ENCODE measurements at regions not wholly inside any gene's neighbourhood (a gene's known extent, or its start where the extent isn't known, plus 50 kb on each side); places are given as distances from the start of the nearest gene placed in this dataset.

- POLR2A ChIA-PET: no interaction called here
- no peaks in the 10 kb centered on the region for H3K79me2 ChIP-seq (ENCODE audit: control insufficient read depth, insufficient read depth, low read length)
- H2AFZ ChIP-seq (ENCODE audit: insufficient read depth, low read depth, low read length, poor library complexity, severe bottlenecking): no peak overlapping the region
- no peak overlapping the region for H3K27ac ChIP-seq (ENCODE audit: low read length in 2 of 2)
- Mint-ChIP-seq H3K27me3 (peaks cover 8% of the 10 kb centered on the region), H3K4me1 (no peaks in the 10 kb centered on the region), H3K27ac (no peak overlapping the region), H3K9me3 (ENCODE audit: insufficient read depth) (no peaks in the 10 kb centered on the region), H3K4me3 (no peak overlapping the region)
- H4K20me1 ChIP-seq (ENCODE audit: control insufficient read depth, insufficient read depth, low read length, poor library complexity, severe bottlenecking): no peaks in the 10 kb centered on the region
- H3K4me1 ChIP-seq (ENCODE audit: control insufficient read depth in 2 of 2, insufficient read depth in 2 of 2, low read length in 2 of 2): no peaks in the 10 kb centered on the region
- H3K9me3 ChIP-seq (ENCODE audit: control extremely low read depth in 1 of 3, control insufficient read depth in 2 of 3, insufficient read depth in 1 of 3, low read length in 2 of 3): no peaks in the 10 kb centered on the region
- CTCF ChIA-PET: no interaction called here
- H3K9ac ChIP-seq (ENCODE audit: low read length): no peak overlapping the region
- no peak overlapping the region for H3K4me2 ChIP-seq (replicated peaks; ENCODE audit: low read depth, low read length, poor library complexity, severe bottlenecking)
- intact Hi-C loops (cut with micrococcal nuclease): no loop called here
- DNase-seq (no peak), ATAC-seq (ENCODE audit: low read depth) (no peak)
- H3K27me3 ChIP-seq (replicated peaks in 1 of 4; ENCODE audit: control extremely low read depth in 1 of 4, control insufficient read depth in 3 of 4, insufficient read depth in 4 of 4, low read length in 3 of 4): peaks cover 0 to 3% (median 0%) of the 10 kb centered on the region in 4 experiments
- WGBS (ENCODE audit: insufficient coverage): no CpG with 5 or more reads among the region's 2 CpGs
- H3K36me3 ChIP-seq (replicated peaks in 1 of 2; ENCODE audit: control extremely low read depth in 1 of 2, control insufficient read depth in 1 of 2, extremely low read depth in 1 of 2, insufficient read depth in 2 of 2, low read length in 1 of 2): no peaks in the 10 kb centered on the region
- TF ChIP-seq EZH2 (IDR thresholded peaks at IDR 0.05; ENCODE audit: borderline replicate concordance, insufficient read depth, low read depth, low read length, poor library complexity, severe bottlenecking) (no peak), CTCF (IDR thresholded peaks at IDR 0.05) (no peak)
- H3K4me3 ChIP-seq (ENCODE audit: control extremely low read depth in 1 of 5, extremely low read depth in 1 of 5, insufficient read depth in 1 of 5, low read depth in 2 of 5, low read length in 4 of 5): no peak overlapping the region
Measured at GRCh38 chr6:145148776-145149175, 586.5 kb downstream of the EPM2A start.

GRCh38 chr6:145151624-145152023 lies 583.7 kb downstream of the EPM2A start:
- POLR2A ChIA-PET: no interaction called here
- no peak overlapping the region for H3K27ac ChIP-seq (ENCODE audit: low read length in 2 of 2)
- Mint-ChIP-seq H3K9me3 (ENCODE audit: insufficient read depth) (no peaks in the 10 kb centered on the region), H3K4me3 (no peak overlapping the region), H3K27ac (no peak overlapping the region), H3K4me1 (no peaks in the 10 kb centered on the region), H3K27me3 (peaks cover 8% of the 10 kb centered on the region)
- no peak for DNase-seq
- no peak overlapping the region for H3K9ac ChIP-seq (ENCODE audit: low read length)
- no peak for ATAC-seq (ENCODE audit: low read depth)
- 89% methylated on average over 2 of the region's 3 CpGs for WGBS (ENCODE audit: insufficient coverage)
- H3K79me2 ChIP-seq (ENCODE audit: control insufficient read depth, insufficient read depth, low read length): no peaks in the 10 kb centered on the region
- peaks cover 0 to 2% (median 0%) of the 10 kb centered on the region in 3 donors for H3K9me3 ChIP-seq (ENCODE audit: control extremely low read depth in 1 of 3, control insufficient read depth in 2 of 3, insufficient read depth in 1 of 3, low read length in 2 of 3)
- intact Hi-C loops (cut with micrococcal nuclease): no loop called here
- H3K27me3 ChIP-seq (replicated peaks in 1 of 4; ENCODE audit: control extremely low read depth in 1 of 4, control insufficient read depth in 3 of 4, insufficient read depth in 4 of 4, low read length in 3 of 4): no peaks in the 10 kb centered on the region
- CTCF ChIA-PET: no interaction called here
- H3K4me3 ChIP-seq (ENCODE audit: control extremely low read depth in 1 of 5, extremely low read depth in 1 of 5, insufficient read depth in 1 of 5, low read depth in 2 of 5, low read length in 4 of 5): no peak overlapping the region
- no peak overlapping the region for H2AFZ ChIP-seq (ENCODE audit: insufficient read depth, low read depth, low read length, poor library complexity, severe bottlenecking)
- TF ChIP-seq CTCF (IDR thresholded peaks at IDR 0.05): no peak
- no peak for TF ChIP-seq EZH2 (IDR thresholded peaks at IDR 0.05; ENCODE audit: borderline replicate concordance, insufficient read depth, low read depth, low read length, poor library complexity, severe bottlenecking)
- no peaks in the 10 kb centered on the region for H4K20me1 ChIP-seq (ENCODE audit: control insufficient read depth, insufficient read depth, low read length, poor library complexity, severe bottlenecking)
- H3K4me2 ChIP-seq (replicated peaks; ENCODE audit: low read depth, low read length, poor library complexity, severe bottlenecking): no peak overlapping the region
- no peaks in the 10 kb centered on the region for H3K4me1 ChIP-seq (ENCODE audit: control insufficient read depth in 2 of 2, insufficient read depth in 2 of 2, low read length in 2 of 2)
- H3K36me3 ChIP-seq (replicated peaks in 1 of 2; ENCODE audit: control extremely low read depth in 1 of 2, control insufficient read depth in 1 of 2, extremely low read depth in 1 of 2, insufficient read depth in 2 of 2, low read length in 1 of 2): no peaks in the 10 kb centered on the region
